ENCODE measurements at regions not wholly inside any gene's neighbourhood (a gene's known extent, or its start where the extent isn't known, plus 50 kb on each side); places are given as distances from the start of the nearest gene placed in this dataset.

DNA sequence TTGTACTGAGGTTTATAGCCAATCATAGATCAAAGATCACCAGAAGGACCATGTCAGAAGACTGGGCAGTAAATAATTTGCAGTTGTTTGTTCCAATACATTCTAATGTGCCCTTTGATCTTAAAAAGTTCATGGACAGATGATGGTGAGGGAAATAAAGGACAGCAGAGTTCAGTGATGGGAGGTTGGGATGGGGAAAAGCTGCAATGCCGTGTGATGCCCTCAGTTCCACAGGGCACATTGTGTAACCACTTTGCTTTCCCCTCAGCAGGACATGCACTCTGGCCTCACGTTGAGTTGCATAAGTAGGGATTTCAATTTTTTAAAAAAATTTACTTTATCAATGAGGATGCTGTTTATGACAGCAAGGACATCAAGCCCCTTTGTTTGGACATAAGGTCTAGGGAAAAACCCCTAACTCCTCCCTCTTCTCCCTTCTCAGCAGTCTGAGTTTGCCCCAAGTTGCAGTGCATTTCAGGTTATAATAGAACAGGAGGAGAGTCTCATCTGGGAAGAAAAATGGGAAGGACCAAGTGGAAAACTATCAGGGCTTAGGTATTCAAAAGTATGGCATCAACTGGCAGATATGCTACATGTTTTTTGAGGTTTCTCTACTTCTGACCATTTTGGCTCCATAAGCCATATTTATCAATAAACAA lies 83.1 kb upstream of the TMED7 start:
- no TSS peak for BruUV-seq (replicated peaks)
- WGBS, 2 experiments (ENCODE audit: extremely low coverage in 2 of 2, insufficient read length in 1 of 2): no CpG with 5 or more reads among the region's 2 CpGs

More for the DNA sequence above, 83.1 kb upstream of the TMED7 start:
- Histone ChIP-seq H3K18ac (ENCODE audit: low read depth, low read length) (no peak overlapping the region), H4K20me1 (ENCODE audit: insufficient read depth, low read length) (no peaks in the 10 kb centered on the region), H2BK15ac (ENCODE audit: low read depth, low read length) (no peak overlapping the region), H3K23ac (ENCODE audit: low read depth, low read length) (no peak overlapping the region), H3K9ac (ENCODE audit: low read depth, low read length) (no peak overlapping the region), H3K36me3 (ENCODE audit: control insufficient read depth, insufficient read depth, low read length) (no peaks in the 10 kb centered on the region), H3K9me1 (ENCODE audit: insufficient read depth, low read length) (no peaks in the 10 kb centered on the region), H3K27me3 (ENCODE audit: control insufficient read depth, insufficient read depth, low read length) (no peaks in the 10 kb centered on the region), H4K91ac (ENCODE audit: insufficient read depth, low read depth, low read length) (no peak overlapping the region), H2AFZ (replicated peaks; ENCODE audit: low read length, poor library complexity) (no peak overlapping the region), H4K5ac (ENCODE audit: low read depth, low read length) (no peak overlapping the region), H2AK5ac (ENCODE audit: low read depth, low read length) (no peak overlapping the region), H3K4me2 (ENCODE audit: low read depth, low read length) (no peak overlapping the region), H2BK20ac (ENCODE audit: low read depth, low read length) (no peak overlapping the region), H4K8ac (ENCODE audit: low read depth in 2 of 2, low read length in 2 of 2) (no peak overlapping the region), H3K56ac (ENCODE audit: extremely low read depth, insufficient read depth, low read length) (no peak overlapping the region), H3K27ac (ENCODE audit: insufficient read depth, low read length) (no peak overlapping the region), H3K9me3 (ENCODE audit: control insufficient read depth, insufficient read depth, low read length) (no peaks in the 10 kb centered on the region), H2BK5ac (ENCODE audit: low read depth, low read length, poor library complexity, severe bottlenecking) (no peak overlapping the region), H3K14ac (replicated peaks; ENCODE audit: low read depth, low read length) (no peak overlapping the region), H3K4me3 (ENCODE audit: insufficient read depth, low read depth, low read length) (no peak overlapping the region), H2BK120ac (ENCODE audit: low read depth, low read length) (no peak overlapping the region), H3K4me1 (ENCODE audit: control insufficient read depth, insufficient read depth, low read length) (no peaks in the 10 kb centered on the region), H3K4ac (ENCODE audit: low read depth, low read length) (no peak overlapping the region), H3K79me1 (ENCODE audit: low read depth in 1 of 2, low read length in 2 of 2) (no peaks in the 10 kb centered on the region), H2AK9ac (replicated peaks; ENCODE audit: low read depth, low read length, poor library complexity) (no peak overlapping the region)
- DNase-seq (no peak), ATAC-seq (ENCODE audit: low read depth) (no peak)
- TF ChIP-seq RAD21 (IDR thresholded peaks at IDR 0.05; ENCODE audit: low read length): no peak
- no peak for TF ChIP-seq FOS (IDR thresholded peaks at IDR 0.05; ENCODE audit: low read depth, low read length)
- ChIA-PET POLR2A (ENCODE audit: unreplicated experiment) (no interaction called here), CTCF (no interaction called here)
- in situ Hi-C loops (cut with MboI; ENCODE audit: low sequenced_read_pairs): no loop called here
- dilution Hi-C loops (cut with HindIII; ENCODE audit: low sequenced_read_pairs, unreplicated experiment): no loop called here
- intact Hi-C loops (cut with micrococcal nuclease): no loop called here
